Progenitor cell of endocrine pancreas (in vitro differentiated cells): ENCODE measurements at regions not wholly inside any gene's neighbourhood (a gene's known extent, or its start where the extent isn't known, plus 50 kb on each side); places are given as distances from the start of the nearest gene placed in this dataset.

Source experiments
- DNase-seq: peaks from one replicate; pipeline ENCODE4 v3.0.0; 2021; ENCODE audit warnings: low spot score; ENCODE audit not compliant: unreplicated experiment
- H3K27ac Mint-ChIP-seq: 2 replicates; pipeline ENCODE4 v1.8.0; 2021; ENCODE audit warnings: mild to moderate bottlenecking, moderate library complexity, mixed read lengths
- H3K27me3 Mint-ChIP-seq: 2 replicates; pipeline ENCODE4 v1.8.0; 2021; ENCODE audit warnings: mixed read lengths
- H3K36me3 Mint-ChIP-seq: 2 replicates; pipeline ENCODE4 v1.8.0; 2022; ENCODE audit warnings: mixed read lengths; ENCODE audit not compliant: insufficient read depth
- H3K4me1 Mint-ChIP-seq: 2 replicates; pipeline ENCODE4 v1.8.0; 2021; ENCODE audit warnings: low read depth, mixed read lengths
- H3K4me3 Mint-ChIP-seq: 2 replicates; pipeline ENCODE4 v1.8.0; 2021; ENCODE audit warnings: low read depth, mild to moderate bottlenecking, moderate library complexity, mixed read lengths
- H3K9me3 Mint-ChIP-seq: 2 replicates; pipeline ENCODE4 v1.8.0; 2021; ENCODE audit warnings: low read depth, mixed read lengths
- CTCF ChIP-seq: fragments of 200-600 bp; sonication (generic); IDR thresholded peaks from one replicate; pipeline ENCODE4 v1.5.0; 2021; ENCODE audit warnings: antibody characterized with exemption, mild to moderate bottlenecking; ENCODE audit not compliant: unreplicated experiment

GRCh38 chr5:115457571-115457970 lies 87.0 kb downstream of the FEM1C start:
- Mint-ChIP-seq H3K36me3 (no peaks in the 10 kb centered on the region), H3K9me3 (no peaks in the 10 kb centered on the region), H3K4me3 (no peak overlapping the region), H3K4me1 (peaks cover 1% of the 10 kb centered on the region), H3K27me3 (peaks cover 2% of the 10 kb centered on the region), H3K27ac (peak overlapping the region; percentile 82)
- TF ChIP-seq CTCF: no peak
- DNase-seq: no peak

- no peak for TF ChIP-seq CTCF
- peaks cover 7% of the 10 kb centered on the region for H3K4me1 Mint-ChIP-seq
- H3K9me3 Mint-ChIP-seq: no peaks in the 10 kb centered on the region
- DNase-seq: no peak
- H3K27ac Mint-ChIP-seq: no peak overlapping the region
- no peaks in the 10 kb centered on the region for H3K36me3 Mint-ChIP-seq
- peaks cover 2% of the 10 kb centered on the region for H3K27me3 Mint-ChIP-seq
- H3K4me3 Mint-ChIP-seq: no peak overlapping the region
These were observed 88.0 kb downstream of the FEM1C start for GRCh38 chr5:115456539-115457040.

GRCh38 chr5:115456056-115456455 lies 88.5 kb downstream of the FEM1C start:
- no peak for TF ChIP-seq CTCF
- DNase-seq: no peak
- Mint-ChIP-seq H3K27ac (no peak overlapping the region), H3K9me3 (no peaks in the 10 kb centered on the region), H3K27me3 (peaks cover 2% of the 10 kb centered on the region), H3K4me3 (no peak overlapping the region), H3K4me1 (peaks cover 12% of the 10 kb centered on the region), H3K36me3 (no peaks in the 10 kb centered on the region)

GRCh38 chr5:115455301-115455707 lies 89.3 kb downstream of the FEM1C start:
- peaks cover 18% of the 10 kb centered on the region for H3K4me1 Mint-ChIP-seq
- no peak overlapping the region for H3K4me3 Mint-ChIP-seq
- TF ChIP-seq CTCF: no peak
- H3K36me3 Mint-ChIP-seq: no peaks in the 10 kb centered on the region
- H3K27ac Mint-ChIP-seq: no peak overlapping the region
- H3K27me3 Mint-ChIP-seq: peaks cover 2% of the 10 kb centered on the region
- no peaks in the 10 kb centered on the region for H3K9me3 Mint-ChIP-seq
- DNase-seq: no peak

GRCh38 chr5:115453391-115454095 lies 91.0 kb downstream of the FEM1C start:
- Mint-ChIP-seq H3K9me3 (no peaks in the 10 kb centered on the region), H3K4me1 (peaks cover 19% of the 10 kb centered on the region), H3K27ac (no peak overlapping the region), H3K4me3 (no peak overlapping the region), H3K27me3 (peaks cover 9% of the 10 kb centered on the region), H3K36me3 (no peaks in the 10 kb centered on the region)
- no peak for DNase-seq
- TF ChIP-seq CTCF: no peak
